ENCODE measurements at regions not wholly inside any gene's neighbourhood (a gene's known extent, or its start where the extent isn't known, plus 50 kb on each side); places are given as distances from the start of the nearest gene placed in this dataset.

DNA sequence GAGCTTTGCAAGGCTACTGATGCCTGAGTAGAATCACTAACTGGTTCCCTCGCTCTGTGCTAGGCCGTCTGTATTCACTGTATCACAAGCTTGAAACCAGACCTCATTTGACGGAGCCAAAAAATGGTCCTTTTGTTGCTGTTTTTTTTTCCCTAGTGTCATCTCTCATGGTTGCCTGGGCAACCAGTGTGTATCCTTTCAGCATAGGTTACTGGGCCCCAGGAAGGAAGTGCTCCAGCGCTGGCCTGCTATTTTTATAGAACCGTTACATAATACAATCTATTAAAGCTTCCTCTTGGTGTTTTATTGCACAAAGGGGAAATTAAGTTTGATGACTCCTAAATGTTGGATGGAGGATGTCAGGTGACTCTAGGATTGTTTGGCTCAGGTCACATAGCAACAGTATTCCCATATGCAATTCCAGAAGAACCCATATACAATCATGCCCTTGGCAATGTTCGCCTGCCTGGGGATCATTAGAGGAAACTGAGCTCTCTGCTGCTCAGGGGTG, 220.4 kb downstream of the SPRY1 start:
- DNase-seq (ENCODE audit: extremely low read depth in 1 of 11, low read depth in 9 of 11, low spot score in 4 of 11), result peak in 9 of 11 donors; percentile 49 to 81 (median 69)

DNA sequence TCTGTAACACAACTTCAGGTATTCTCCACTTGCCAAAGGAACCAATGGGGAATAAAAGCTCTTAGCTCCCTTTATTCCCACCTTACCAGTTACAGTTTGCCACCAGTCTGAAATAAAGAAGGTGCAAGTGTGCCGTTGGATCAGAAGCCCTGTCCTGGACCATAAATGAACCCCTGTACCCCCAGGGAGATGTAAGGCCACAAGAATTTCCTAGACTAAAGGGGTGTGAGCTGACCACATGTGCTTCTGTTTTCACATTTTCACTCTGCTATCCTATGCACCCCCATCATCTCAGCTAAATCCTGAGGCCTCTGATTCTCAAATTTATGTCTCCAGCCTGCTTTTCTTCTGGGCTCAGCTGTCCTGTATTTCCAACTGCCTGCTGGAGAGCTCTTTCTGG, 221.2 kb downstream of the SPRY1 start:
- no peak for DNase-seq (ENCODE audit: extremely low read depth in 1 of 11, low read depth in 9 of 11, low spot score in 4 of 11)

DNA sequence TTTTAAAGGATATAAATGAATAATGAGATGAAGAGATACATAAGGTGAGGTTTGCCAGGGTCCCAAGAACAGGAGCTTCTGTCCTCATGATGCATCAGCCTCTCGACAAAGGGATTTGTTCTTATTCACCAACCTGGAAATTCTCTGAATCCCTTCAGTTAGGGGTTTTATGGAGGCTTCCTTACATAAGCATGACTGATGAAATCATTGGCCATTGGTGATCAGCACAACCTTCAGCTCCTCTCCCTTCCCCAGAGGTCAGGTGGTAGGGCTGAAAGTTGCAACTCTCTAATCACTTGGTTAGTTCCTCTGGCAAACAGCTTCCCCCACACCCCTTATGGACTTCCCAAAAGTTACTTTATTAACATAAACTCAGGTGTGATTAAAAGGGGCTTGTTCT, 222.0 kb downstream of the SPRY1 start:
- no peak for DNase-seq (ENCODE audit: extremely low read depth in 1 of 11, low read depth in 9 of 11, low spot score in 4 of 11)

DNA sequence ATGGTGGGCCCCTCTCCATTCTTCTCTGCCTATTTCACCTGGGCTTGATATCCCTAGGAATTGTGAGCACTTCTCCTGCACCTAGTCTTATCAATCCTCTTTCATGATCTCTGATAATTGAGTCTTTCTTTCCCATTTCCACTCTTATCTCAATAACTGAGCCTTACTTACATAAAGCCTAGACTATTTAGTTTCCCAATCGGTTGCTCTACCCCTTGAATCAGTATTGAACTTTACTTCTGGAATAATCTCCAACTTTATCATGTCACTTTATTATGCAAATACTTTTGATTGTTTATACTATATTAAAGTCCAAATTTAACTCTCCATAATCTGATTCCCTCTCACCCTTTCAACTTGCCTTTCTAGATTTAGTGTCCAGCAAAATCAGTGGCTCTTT, 222.7 kb downstream of the SPRY1 start:
- DNase-seq (ENCODE audit: extremely low read depth in 1 of 11, low read depth in 9 of 11, low spot score in 4 of 11), result no peak

DNA sequence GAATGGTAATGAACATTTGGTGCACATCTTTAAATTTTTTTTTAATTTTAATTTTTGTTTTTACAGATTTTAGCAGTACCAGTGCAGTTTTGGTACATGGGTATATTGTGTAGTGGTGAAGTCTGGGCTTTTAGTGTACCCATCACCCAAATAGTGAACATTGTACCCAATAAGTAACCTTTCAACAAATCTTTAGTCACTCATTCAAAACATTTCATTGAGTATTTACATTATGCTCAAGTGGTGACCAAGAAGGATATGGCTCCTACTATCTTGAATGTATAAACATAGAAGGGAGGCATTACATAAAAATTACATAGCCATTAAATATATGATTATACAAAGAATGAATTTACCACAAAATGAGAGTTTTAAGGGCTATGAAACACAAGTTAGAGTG, 223.3 kb downstream of the SPRY1 start:
- DNase-seq (ENCODE audit: extremely low read depth in 1 of 11, low read depth in 9 of 11, low spot score in 4 of 11), result no peak

DNA sequence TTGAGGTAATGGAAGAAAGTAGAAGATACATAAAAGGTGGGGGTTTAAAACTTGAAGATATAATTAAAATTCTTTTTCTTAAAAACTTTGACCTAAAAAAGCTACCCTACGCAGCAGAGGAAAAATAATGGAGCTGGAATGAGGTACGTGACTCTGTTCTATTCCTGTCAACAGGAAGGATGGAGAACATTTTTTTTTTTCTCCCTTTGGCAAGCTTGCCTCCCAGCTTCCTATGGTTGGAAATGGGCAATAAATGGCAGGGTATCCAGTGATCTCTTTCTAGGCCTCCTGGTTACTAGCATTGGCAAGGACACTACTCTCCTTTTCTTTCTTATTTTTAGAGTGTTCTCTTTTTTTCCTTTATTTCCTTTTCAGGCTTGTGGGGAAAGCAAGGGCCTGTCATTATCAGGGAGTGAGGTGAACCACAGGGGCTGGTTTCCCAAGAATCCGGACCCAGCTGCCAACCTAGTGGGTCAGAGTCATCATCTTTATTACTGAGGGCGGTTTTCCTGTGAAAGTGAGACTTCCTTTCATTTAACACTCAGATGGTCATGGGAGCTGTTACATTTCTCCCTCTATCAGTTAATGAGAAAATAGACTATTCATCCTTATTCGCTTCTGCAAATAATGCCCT, 224.6 kb downstream of the SPRY1 start:
- DNase-seq (ENCODE audit: extremely low read depth in 1 of 11, low read depth in 9 of 11, low spot score in 4 of 11), result no peak

DNA sequence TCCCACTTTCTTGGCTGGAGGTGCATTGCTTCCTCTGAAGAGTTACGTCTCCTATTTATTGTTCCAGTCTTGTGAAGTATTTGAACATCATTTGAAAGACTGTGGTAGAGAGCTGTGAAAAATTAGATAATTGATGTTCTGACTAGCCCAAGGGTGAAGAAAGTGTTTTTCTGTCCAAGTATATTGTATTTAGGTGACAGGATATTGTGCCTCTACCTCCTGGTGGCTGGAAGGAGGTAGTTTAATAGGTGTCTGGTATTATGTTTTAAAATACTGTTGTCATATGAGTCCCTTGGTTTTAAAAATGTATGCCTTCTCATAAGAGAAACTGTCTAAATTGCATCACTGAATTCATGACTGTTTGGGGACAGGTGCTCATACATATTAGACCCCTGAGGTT, 226.0 kb downstream of the SPRY1 start:
- no peak for DNase-seq (ENCODE audit: extremely low read depth in 1 of 11, low read depth in 9 of 11, low spot score in 4 of 11)

DNA sequence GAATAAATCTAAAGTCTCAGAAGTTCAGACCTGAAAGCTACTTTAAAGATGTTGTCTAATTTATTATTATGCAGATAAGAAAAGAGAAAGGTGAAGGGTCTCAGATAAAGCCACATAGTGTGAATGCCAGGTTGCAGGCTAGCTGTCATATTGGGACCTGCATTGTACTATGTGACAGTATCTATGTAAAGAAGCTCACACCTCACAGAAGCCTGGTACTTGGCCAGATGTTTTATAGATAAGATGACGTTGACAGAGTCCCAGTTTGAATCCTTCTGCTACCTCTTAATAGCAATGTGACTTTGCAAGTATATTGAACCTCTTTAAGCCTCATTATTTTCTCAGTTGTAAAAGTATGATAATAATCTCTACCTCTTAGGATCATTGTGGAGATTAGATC, 227.0 kb downstream of the SPRY1 start:
- no peak for DNase-seq (ENCODE audit: extremely low read depth in 1 of 11, low read depth in 9 of 11, low spot score in 4 of 11)

DNA sequence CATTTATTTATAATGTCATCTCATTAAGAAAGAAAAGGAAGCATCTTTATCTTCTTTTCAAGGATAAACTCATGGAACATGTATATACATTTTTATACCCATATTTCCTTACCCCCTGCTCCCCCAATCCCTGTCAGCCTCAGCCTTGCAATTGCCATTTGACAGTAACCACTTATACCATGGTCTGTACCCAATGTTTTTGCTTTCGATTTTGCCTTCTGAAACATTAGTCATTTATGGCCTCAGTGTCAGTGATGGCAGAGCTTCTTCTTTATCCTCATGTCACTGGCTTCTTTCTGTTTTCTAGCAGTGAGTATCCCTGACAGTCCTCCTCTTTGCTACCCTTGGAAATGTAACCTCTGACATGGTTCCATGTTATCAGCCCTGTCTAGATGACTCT, 228.4 kb downstream of the SPRY1 start:
- no peak for DNase-seq (ENCODE audit: extremely low read depth in 1 of 11, low read depth in 9 of 11, low spot score in 4 of 11)

DNA sequence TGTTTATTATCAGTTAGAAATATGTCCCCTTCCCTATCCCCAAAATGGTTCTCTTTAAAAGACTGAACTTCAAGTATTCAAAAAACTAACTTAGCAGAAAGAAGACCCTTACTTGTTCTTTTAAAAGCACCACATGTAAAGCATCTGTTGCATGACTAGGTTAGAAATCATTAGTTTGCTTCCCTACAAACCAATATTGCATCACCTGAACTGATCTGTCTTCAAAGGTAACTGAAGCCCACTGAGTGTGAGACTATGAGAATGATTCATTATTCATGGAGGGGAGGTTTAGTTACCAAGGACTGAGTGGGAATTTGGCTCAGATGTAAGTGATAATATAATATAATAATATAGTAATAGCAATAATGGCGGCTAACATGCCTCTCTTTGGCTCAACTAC, 231.7 kb downstream of the SPRY1 start:
- DNase-seq (ENCODE audit: extremely low read depth in 1 of 11, low read depth in 9 of 11, low spot score in 4 of 11), result no peak

DNA sequence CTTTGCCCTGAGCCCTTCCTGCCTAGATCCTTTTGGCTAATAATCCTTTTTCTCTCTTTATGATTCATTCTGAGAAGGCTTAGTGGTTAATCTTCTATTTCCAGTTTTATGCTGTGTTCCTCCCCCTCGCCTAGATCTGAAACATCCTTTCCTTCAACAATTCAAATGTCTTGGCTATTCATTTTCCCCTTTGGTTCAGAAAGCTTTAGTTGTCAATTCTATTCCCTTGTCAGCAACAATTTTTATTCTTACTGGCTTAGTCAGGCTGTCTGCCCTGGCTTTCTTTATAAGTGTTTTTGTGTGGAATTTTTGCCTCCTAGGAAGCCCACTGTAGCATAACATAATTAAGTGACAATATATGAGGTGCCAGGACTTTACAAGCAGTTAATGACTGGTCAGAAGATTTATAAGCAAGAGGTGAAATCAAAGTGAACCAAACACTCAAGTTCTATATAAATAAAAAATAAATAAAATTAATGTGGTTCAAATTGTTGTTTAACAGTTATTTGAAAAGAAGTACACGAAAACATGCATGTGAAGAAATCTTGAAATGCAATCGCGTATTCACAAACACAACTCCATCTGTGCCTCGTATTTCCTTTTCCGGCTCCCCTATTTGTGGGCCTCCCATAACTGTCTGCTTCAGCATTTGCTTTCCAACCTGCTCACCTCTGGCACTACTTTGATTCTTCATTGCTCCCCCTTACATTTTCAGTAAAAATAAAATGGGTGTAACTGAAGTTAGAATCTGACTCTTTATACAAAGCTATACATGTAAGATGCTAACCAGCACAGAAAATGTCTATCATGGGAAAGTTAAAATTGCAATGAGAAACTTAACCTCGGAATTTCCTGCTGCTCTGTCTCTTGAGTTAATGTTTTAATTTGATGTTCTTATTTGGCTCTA, 235.4 kb downstream of the SPRY1 start:
- peak in 5 of 11 donors; percentile 41 to 67 (median 47) for DNase-seq (ENCODE audit: extremely low read depth in 1 of 11, low read depth in 9 of 11, low spot score in 4 of 11)

DNA sequence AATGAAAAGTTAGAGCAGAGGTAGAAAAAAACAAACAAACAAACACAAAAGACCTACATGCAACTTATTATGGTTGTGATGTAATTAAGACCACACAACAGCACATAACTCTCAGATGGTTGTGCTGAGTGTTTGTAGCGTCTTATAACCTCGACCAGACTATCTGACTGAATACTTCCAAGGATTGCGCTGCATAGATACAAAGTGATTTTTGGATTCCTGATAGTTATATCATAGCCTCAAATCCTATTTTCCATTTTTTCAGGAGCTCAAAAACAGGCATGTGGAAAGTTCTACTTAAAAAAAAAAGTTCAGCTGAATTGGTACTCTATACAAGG, 236.1 kb downstream of the SPRY1 start:
- no peak for DNase-seq (ENCODE audit: extremely low read depth in 1 of 11, low read depth in 9 of 11, low spot score in 4 of 11)

DNA sequence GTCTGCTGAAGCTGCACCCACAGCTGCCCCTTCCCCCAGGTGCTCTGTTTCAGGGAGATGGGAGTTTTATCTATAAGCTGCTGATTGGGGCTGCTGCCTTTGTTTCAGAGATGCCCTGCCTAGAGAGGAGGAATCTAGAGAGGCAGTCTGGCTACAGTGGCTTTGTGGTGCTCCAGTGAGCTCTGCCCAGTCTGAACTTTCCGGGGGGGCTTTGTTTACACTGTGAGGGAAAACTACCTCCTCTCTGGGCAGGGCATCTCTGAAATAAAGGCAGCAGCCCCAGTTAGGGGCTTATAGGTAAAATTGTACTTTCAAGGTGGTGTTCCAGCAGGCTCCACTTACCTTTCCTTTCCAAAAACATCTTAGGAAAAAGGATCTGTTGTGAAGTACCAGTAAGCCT, 242.2 kb downstream of the SPRY1 start:
- no peak for DNase-seq (ENCODE audit: extremely low read depth in 1 of 11, low read depth in 9 of 11, low spot score in 4 of 11)

DNA sequence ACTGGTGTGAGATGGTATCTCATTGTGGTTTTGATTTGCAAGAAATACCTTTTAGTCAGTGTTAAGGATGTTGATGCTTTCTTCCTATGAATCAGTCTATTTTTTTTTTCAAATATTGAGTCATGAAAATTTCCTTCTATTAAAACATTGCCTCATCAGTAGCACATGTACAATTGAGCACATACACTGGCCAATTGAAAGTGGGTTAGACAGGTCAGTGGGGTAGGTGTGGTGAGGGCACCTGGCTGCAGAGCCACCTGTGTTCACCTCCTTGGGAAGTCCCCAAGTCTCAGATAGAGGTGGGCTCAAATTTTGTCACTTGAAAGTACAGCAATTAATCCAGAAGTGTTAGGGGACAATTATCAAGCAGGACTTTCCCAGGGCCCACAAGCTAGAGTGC, 243.7 kb downstream of the SPRY1 start:
- no peak for DNase-seq (ENCODE audit: extremely low read depth in 1 of 11, low read depth in 9 of 11, low spot score in 4 of 11)

DNA sequence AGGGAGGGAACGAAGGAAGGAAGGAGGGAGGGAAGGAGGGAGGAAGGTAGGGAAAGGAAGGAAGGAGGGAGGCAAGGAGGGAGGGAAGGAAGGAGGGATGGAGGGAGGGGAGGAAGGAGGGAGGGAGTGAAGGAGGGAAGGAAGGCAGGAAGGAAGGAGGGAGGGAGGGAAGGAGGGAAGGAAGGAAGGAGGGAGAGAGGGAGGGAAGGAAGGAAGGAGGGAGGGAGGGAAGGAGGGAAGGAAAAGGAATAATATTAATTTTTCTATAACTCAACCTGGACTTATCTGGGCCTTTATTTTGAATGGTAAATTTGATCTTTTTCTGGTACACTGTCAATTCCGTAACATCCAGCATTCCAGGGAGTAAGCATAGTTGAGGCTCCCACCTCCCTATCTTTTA, 244.2 kb downstream of the SPRY1 start:
- DNase-seq (ENCODE audit: extremely low read depth in 1 of 11, low read depth in 9 of 11, low spot score in 4 of 11), result no peak

DNA sequence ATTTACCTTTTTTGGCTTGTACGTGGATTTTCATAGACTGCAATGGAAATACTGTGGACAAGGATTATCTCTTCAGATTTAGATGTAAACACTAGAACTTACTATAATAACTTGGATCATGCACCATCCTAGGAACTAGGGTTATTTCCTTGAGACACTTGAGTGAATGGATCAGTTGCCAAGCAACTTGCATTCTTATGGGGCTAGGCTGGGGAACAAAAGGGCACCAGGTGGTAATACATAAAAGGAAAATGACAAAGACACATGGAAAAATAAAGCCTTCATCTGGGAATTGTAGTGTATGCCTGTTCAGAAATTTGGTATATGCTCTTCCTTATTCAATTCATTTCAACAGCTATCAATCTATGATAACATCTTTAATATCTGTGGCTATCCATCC, 247.1 kb downstream of the SPRY1 start:
- no peak for DNase-seq (ENCODE audit: extremely low read depth in 1 of 11, low read depth in 9 of 11, low spot score in 4 of 11)

DNA sequence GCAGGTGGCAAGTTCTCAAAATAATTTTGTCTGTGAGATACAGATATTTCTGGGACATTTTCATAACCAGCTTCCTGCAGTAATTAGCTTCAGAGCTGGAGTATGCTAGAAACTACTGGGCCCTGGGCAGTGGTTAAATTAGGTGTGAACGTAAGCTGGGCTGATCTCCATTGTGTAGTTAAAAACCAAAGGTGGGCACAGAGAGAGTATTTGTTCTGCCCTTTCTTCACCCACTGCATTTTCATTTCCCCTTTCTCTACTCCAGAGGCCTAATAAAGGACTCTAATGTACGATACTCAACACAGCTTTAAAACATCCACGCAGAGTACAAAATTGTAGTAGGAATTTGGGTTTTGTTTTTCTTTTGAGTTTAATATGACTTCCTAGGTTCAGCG, 252.7 kb downstream of the SPRY1 start:
- no peak for DNase-seq (ENCODE audit: extremely low read depth in 1 of 11, low read depth in 9 of 11, low spot score in 4 of 11)

DNA sequence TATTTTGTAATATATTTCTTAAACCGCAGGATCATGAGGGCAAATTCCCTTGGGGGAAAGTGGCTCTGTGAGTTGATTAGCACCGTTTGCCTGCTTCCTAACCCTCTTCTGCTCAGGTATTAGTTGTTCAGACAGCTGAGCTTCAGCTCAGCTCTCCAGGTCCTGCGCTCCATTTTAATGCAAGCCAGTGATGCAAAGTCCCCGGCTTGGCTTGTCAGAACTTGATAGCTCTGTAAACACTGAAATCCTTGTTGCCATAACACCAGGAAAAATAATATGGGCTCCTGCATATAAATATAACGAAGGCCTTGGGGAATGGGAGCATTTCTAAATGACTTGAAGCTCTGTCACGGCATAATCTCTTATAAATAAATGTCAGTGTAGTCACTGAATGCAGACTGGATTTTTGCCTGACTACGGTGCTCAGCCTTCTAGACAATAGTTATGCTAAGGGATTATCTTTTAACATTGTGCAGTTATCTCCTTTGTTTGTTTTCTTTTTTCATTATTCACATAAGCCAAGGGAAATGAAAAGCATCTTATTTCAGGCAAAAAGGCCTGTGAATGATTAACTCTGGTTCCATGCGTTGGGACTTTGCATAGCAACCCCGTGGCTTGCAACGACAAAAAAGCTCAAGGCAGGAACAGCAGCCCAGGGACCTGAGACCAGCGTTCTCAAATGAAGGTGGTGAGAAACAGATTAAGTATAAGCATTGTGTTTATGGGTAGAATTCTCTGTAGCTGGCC, 253.2 kb downstream of the SPRY1 start:
- DNase-seq (ENCODE audit: extremely low read depth in 1 of 11, low read depth in 9 of 11, low spot score in 4 of 11), result peak in 9 of 11 donors; percentile 45 to 82 (median 62)

DNA sequence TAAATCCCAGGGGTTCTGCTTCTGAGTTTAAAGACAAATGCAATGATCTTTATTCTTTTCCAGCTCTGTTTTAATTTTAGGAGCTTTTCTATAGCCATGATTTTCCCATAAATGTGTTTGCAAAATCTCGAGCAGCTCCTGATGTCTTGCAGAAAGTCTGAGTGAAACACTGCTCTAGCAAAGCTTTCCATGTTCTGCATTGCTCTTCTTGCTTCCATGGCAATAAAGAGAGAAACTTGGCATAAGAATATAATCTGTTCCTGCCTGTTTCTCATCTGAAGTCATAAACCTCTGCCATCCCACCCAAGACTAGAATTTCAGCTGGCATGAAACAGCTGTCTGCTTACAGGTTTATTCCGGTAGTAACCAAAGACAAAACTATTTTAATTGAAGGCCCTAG, 254.5 kb downstream of the SPRY1 start:
- no peak for DNase-seq (ENCODE audit: extremely low read depth in 1 of 11, low read depth in 9 of 11, low spot score in 4 of 11)

All from renal cortex interstitium (tissue), 11 donors.